NCI-H460 (cell line): ENCODE measurements at regions not wholly inside any gene's neighbourhood (a gene's known extent, or its start where the extent isn't known, plus 50 kb on each side); places are given as distances from the start of the nearest gene placed in this dataset.

Experiments
- DNase-seq: peaks from one replicate; pipeline ENCODE4 v3.0.0-alpha.2; 2016; ENCODE audit warnings: low read depth; ENCODE audit errors: extremely low read depth

DNA sequence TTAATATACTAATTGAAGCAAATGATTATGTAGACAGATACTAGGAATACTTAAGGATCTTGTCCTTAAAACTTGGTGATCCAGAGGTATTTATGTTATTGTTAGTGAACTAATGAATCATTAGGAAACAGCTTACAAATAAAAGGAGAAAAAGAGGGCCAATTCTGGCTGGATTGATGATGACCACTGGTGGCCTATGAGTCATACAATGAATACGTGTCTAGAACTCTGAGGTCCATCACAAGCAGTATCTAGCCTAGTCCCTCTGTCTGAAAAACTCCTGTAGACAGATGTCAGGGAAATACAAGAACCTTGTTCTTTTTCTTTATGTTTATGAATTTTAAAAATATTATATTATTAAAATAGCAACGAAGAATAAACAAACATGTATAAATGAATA lies 51.7 kb upstream of the RTL1 start:
- DNase-seq = no peak

DNA sequence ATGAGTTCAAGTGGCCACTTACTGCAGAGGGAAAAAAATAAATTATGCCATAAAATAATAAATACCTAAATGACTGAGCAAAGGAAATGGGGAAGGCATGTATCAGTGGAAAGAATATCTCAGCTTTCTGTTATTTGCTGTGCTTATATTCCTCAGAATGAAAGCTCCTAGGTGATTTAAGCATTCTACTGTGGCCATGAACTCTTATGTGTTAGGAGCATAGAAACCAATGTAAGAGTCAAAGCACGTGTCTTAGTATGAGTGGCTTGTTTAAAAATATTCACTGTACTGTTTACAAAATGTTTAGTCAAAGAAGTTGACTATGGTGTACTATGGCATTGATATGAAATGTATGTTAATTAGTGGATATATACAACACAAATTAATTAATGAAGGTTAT lies 59.0 kb upstream of the RTL1 start:
- DNase-seq = no peak

DNA sequence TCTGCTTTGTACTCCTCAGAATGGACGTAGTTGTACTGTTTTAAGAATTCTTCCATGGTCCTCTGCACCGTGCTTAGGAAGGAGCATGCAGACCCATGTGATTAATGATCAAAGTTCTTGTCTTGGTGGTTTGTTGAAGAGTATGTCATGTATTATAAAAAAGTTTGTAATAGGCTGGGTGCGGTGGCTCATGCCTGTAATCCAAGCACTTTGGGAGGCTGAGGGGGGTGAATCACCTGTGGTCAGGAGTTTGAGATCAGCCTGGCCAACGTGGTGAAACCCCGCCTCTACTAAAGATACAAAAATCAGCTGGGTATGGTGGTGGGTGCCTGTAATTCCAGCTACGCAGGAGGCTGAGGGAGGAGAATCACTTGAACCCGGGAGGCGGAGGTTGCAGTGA lies 61.8 kb upstream of the RTL1 start:
- DNase-seq = no peak

DNA sequence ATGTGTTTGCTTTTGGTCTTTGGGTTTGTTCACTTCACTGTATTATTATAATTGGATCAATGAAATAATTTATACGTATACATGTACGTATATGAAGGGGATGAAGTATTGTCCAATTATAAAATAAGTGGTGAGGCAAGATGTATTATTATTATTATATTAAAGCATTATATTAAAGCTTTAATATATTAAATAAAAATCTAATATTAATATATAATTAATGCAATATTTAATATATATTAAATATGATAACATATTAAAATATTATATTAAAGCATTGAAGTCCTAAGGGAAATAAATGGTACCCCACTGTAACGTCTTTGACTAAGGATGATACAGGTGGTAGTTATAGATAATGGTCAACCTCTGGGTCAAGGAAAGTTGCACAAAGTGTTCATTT lies 63.7 kb upstream of the RTL1 start:
- DNase-seq = no peak

DNA sequence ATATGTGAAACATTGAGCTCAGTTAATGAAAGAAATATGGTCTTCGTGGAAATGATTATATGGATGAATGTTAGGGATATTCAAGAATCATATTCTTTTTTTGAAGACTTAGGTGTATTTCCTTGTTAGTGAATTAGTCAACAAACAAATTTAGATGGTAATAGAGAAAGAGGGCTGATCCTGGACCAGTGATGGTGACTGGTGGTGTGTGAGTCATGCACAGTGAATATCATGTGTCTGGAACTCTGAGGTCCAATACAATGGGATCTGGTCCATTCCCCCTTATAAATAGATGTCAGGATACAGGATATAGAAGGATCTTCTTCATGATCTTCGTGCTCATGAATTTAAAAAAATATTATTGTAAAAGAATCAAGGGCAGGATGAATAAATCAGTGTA lies 64.4 kb upstream of the RTL1 start:
- DNase-seq = no peak

DNA sequence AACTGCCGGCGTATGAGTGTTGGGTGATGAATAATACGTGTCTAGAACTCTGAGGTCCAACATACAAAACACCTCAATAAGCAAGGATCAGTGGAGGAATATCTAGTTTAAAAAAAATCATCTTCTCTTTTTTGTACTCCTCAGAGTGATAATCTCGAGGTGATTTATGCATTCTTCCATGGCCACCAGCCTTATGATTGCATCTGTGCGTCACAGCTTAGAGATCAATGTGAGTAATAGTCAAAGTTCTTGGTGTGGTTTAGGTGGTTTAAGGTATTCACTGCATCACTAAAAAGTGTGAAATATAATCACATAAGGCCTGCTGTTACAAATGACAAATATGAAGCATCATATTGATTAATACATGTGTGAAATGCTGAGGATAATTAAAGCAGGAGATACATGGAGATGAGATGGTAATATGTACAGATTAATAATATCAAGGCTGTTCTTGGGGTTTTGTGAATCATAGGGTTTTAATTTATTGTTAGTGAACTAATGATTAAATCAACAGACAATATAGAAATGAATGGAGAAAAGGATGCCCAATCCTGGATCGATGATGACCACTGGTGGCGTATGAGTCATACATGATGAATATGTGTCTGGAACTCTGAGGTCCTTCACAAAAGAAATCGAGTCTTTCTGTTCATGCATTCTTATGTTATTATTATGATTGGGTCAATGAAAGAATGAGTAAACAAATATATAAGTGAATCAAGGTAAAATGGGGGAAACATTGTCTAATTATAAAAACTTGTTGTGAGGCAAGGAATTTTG lies 68.8 kb upstream of the RTL1 start:
- DNase-seq = no peak

DNA sequence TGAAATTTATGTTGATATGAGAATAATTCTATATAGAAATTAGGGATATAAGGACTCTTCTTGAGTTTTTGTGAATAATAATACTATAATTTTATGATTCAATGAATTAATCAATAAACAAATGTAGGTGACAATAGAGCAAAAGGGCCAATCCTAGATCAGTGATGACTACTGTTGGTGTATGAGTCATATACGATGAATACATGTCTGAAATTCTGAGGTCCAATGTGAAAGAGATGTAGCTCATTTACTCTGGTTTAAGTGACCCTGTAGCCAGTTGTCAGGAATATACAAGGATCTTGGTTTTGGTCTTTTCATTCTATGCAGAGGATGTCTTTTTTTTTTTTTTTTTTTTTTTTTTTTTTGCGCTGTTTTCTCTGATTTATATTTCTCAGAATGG lies 72.1 kb upstream of the RTL1 start:
- no peak for DNase-seq

DNA sequence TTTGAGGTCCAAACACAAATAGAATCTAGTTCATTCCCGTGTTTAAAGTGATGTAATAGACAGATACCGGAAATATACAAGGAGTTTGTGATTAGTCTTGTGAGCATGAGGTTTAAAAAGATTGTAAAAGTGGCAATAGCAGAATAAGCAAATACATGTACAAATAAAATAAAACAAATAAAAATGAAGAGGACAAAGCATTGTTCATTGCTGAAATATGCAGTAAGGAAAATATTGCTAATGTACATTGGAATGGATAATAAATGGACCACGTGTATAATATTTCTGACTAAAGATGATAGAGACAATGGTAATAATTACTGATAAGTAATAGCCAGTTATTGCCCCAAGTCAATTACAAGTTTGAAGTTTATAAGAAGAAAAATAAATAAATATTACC lies 75.6 kb upstream of the RTL1 start:
- DNase-seq = no peak

DNA sequence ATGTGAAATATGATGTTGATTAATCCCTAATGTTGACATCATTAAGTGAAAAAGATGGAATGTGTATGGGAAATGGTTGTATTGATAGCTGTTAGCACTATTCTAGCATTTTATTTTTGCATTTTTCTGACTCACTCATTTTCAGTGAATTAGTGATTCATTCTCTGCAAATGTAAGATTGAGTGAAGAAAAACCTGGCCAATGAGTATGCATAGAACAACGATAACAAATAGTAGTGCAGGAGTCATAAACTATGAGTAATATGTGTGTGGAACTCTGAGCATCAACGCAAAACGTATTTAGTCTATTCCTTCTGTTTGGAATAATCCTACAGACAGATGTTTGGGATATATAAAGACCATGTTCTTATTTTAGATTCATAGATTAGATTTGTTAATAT lies 76.3 kb upstream of the RTL1 start:
- DNase-seq = no peak

DNA sequence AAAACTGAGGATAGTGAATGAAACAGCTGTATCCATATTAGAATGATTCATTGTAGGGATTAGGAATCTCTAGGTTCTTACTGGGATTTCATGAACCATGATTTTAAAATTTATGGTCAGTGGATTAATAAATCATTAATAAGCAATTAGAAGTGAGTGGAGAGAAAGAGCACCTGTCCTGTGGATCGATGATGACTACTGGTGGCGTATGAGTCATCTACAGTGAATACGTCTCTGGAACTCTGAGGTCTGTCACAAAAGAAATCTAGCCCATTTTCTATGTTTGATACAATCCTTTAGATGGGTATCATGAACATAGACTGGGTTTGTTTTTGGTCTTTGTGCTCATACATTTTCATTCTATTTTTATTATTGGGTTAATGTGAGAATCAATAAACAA lies 77.3 kb upstream of the RTL1 start:
- no peak for DNase-seq

DNA sequence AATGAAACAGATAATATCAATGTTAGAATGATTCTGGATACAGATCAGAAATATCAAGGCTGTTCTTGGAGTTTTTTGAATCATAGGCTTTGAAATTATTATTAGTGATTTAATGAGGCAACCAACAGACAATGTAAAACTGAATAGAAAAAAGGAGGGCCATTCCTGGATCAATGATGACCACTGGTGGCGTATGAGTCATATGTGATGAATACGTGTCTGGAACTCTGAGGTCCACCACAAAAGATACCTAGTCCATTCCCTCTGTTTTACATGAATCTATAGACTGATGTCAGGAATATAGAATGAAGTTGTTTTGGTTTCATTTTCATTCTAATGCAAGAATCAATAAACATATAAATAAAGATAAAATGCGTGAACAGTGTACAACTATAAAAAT lies 78.3 kb upstream of the RTL1 start:
- DNase-seq = no peak

DNA sequence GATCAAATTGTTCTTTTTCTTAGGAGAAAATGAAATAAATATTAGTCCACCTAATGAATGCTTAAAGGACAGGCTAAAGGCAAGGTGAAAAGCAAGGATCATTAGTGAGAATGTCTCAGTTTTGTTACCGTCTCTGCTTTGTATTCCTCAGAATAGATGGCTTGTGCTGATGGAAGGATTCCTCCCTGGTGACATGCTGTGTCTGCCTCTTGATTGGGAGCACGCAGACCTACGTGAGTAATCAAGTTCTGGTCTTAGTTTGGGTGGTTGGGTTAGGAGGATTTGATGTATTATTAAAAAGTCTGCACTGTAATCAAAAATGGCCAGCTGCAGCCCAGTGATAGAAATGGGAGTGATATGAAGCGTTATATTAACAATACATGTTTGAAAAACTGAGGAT lies 78.8 kb upstream of the RTL1 start:
- DNase-seq = no peak

DNA sequence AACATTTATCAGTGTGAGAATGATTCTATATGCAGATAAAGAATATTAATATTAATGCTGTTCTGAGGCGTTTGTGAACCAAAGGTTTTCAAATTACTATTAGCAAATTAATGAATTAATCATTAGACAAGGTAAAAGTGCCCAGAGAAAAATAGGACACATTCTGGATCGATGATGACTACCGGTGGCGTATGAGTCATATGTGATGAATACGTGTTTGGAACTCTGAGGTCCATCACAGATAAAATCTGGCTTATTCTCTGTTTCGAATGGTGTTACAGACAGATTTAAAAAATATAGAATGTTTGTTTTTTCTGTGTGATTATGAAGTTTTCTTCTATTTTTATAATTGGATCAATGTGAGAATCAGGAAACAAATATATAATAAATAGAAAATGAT lies 79.2 kb upstream of the RTL1 start:
- no peak for DNase-seq

DNA sequence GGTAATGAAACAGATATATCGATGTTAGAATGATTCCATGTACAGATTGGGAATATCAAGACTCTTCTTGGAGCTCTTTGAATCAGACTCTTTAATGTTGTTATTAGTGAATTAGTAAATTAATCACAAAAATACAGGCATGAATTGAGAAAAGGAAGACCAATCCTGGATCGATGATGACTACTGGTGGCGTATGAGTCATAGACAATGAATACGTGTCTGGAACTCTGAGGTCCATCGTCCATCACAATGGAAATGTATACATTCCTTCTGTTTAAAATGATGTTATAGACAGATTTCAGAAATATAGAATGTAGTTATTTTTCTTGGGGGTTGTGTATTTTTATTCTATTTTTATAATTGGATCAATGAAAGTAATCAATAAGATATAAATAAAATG lies 80.2 kb upstream of the RTL1 start:
- DNase-seq = no peak

DNA sequence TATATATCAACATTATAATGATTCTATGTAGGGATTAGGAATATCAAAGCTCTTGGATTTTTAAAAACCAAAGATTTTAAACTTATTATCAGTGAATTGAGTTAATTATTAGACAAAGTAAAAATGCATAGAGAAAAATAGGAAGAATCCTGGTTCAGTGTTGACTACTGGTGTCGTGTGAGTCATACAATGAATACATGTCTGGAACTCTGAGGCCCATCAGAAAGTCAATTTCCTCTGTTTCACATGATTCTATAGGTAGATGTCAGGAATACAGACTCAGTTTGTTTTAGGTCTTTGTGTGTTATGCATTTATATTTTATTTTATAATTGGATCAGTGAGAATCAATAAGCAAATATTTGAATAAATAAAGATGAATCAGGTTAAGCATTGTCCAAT lies 84.5 kb upstream of the RTL1 start:
- no peak for DNase-seq

DNA sequence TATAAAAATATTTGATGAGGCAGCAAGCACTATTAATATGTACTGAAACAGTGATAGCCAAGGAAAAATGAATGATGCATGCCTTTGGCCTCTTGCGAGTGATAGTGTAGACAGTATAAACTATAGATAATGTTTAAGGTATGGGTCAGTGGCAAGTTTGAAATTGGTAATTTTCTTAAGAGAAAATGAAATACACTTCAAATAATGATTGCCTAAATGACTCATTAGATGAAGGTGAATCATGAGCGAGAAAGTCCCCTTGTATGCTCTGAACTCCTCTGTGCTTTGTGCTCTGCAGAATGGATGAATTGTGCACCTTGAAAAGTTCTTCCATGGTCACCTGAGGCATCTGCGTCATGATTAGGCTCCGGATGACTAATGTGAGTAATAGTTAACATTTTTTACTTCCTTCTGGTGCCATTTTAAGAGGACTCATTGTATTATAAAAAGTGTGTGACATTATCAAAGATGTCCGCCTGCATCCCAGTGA lies 84.9 kb upstream of the RTL1 start:
- DNase-seq = no peak

DNA sequence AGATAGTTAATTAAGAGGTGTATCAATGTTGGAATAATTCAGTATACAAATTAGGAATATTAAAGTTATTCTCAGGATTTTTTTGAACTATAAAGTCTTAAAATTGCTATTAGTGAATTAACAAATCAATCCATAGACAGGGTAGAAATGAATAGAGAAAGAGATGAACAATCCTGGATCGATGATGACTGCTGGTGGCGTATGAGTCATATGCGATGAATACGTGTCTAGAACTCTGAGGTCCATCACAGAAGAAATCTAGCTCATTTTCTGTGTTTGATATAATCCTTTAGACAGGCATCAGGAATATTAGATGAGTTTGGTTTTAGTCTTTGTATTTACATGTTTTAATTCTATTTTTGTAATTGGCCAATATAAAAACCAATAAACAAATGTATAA lies 85.4 kb upstream of the RTL1 start:
- DNase-seq = no peak

DNA sequence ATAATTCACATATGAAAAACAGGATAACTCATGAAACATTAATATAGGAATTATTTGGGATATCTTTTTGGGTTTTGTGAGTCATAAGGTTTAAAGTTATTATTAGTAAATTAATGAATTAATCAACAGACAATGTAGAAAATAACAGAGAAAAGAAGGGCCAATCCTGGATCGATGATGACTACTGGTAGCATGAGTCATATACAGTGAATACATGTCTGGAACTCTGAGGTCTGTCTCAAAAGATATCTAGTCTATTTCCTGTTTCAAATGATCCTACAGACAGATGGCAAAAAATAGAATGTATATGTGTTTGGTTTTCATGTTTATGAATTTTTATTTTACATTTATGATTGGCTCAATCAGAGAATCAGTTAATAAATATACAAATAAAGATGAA lies 86.4 kb upstream of the RTL1 start:
- no peak for DNase-seq

DNA sequence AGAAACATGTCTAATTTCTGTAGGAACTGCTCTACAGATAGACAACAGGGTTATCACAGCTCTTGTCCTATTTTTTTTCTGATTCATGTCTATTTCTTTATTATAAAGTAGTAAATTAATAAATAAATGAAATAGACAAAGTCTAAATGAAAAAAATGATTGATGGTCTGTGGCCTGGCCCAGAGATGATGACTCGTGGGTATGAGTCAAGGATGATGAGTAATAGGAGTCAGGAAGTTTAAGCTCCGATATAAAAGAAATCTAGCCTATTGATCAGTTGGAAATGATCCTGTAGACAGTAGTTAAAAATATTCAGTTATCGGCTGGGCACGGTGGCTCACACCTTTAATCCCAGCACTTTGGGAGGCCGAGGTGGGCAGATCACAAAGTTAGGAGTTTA lies 90.6 kb upstream of the RTL1 start:
- DNase-seq = no peak

DNA sequence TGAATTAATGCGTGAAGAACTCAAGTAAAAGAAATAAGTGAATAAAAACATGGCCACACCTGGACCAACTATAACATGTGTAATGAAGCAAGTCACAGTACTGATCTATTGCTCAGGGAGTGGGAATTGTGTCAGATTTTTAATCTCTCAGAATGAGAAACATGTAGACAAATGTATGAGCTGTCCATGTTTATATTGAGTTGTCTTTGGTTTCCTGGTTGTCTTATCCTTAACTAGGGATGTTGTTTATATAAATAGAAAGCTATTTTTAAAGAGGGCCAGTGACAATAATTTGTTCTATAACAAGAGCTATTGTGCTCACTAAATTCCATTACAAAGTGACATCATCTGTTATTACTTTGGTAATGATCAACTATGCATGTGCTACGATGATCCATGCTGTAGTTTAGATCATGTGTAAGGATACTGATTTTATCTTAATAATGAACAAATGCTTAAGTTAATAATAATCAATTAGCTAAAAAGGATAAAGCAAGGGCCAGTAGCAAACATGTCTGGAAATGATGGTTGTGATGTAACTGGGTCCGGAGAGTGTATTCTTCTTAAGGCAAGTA lies 91.3 kb upstream of the RTL1 start:
- DNase-seq = no peak

DNA sequence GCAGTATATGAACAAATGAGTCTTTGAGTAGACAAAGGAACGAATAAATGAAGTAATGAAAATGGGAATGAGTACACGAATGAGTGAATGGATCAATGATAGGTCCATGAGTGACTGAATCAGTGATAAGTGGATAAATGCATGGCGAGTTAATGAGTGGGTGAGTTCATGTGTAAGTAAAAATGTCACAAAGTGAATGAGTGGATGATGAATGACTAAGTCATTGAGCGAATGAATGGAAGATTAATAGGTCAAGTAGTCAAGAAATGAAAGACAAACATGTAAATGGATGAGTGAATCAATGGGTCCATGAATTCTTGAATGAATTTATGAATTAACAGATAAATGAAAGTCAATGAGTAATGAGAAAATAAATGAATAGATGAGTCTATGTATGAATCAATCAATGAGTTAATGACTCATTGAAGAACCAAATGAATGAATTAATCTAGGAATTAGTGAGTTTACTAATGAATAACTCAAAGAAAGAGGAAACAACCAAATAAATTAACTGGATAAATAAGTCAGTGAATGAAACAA lies 97.3 kb upstream of the RTL1 start:
- DNase-seq = no peak

DNA sequence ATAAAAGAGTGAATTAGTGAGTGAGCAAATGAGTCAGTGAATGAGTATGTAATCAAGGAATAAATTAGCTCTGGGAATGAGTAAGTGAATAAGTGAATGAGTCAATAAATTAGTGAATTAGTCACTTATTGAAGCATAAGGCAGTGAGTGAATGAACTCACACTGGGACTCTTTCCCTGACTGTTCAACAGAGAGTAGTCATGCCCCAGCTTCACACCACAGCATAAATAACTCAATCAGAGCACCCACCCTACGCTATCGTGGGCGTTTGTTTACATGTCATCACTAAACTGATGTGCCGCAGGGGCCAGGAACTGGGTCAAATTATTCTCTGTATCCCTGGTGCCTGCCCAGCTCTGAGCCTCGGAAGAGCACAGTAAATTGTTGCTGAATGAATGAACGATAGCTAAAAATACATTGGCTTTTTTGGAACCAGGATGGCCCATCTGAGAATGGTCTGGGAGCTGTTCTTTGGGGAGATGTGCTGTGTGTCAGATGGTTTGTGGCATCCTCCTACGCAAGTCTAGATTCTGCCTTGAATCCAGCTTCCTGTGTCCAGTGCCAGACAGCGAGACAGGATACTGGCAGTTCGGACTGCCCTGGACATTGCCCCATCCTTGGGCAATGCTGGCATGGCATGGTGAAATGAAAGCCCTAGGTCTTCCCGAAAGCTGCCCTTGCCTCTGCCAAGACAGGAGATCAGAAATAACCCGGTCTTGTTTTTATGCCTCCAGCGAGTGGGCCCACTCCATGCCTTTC lies 98.0 kb upstream of the RTL1 start:
- DNase-seq = no peak
